ENCODE measurements at regions not wholly inside any gene's neighbourhood (a gene's known extent, or its start where the extent isn't known, plus 50 kb on each side); places are given as distances from the start of the nearest gene placed in this dataset.

DNA sequence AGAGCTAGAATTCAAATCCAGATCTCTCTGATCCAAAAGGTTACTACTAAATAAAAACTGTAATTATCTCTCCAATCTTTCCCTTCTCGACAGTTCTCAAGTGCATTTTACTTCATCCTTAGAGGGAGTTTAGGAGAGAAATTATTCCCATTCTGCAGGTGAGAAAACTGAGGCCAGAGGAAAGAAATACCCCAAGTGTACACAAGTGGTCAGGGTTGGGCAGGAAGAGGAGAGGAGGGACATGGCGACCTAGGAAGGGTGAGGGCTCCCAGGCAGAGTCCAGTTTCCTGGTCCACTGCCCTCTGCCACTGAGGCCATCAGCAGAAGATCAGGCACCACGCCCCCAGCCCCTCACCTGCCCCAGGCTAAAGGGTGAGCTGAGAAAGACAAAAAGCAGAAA is 127.1 kb upstream of the RUNX3 start:
- no peaks in the 10 kb centered on the region for H3K4me1 Mint-ChIP-seq (ENCODE audit: unreplicated experiment)
- TF ChIP-seq, protein P1, sequence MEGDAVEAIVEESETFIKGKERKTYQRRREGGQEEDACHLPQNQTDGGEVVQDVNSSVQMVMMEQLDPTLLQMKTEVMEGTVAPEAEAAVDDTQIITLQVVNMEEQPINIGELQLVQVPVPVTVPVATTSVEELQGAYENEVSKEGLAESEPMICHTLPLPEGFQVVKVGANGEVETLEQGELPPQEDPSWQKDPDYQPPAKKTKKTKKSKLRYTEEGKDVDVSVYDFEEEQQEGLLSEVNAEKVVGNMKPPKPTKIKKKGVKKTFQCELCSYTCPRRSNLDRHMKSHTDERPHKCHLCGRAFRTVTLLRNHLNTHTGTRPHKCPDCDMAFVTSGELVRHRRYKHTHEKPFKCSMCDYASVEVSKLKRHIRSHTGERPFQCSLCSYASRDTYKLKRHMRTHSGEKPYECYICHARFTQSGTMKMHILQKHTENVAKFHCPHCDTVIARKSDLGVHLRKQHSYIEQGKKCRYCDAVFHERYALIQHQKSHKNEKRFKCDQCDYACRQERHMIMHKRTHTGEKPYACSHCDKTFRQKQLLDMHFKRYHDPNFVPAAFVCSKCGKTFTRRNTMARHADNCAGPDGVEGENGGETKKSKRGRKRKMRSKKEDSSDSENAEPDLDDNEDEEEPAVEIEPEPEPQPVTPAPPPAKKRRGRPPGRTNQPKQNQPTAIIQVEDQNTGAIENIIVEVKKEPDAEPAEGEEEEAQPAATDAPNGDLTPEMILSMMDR (IDR thresholded peaks at IDR 0.05): no peak
- no peaks in the 10 kb centered on the region for H3K36me3 Mint-ChIP-seq (ENCODE audit: unreplicated experiment)
- H3K27ac Mint-ChIP-seq (ENCODE audit: unreplicated experiment): no peak overlapping the region
- no peak for DNase-seq (ENCODE audit: extremely low spot score, unreplicated experiment)
- no peaks in the 10 kb centered on the region for H3K9me3 Mint-ChIP-seq (ENCODE audit: unreplicated experiment)
- H3K4me3 Mint-ChIP-seq (ENCODE audit: unreplicated experiment): no peak overlapping the region
- H3K27me3 Mint-ChIP-seq (ENCODE audit: unreplicated experiment): peaks cover 50% of the 10 kb centered on the region

DNA sequence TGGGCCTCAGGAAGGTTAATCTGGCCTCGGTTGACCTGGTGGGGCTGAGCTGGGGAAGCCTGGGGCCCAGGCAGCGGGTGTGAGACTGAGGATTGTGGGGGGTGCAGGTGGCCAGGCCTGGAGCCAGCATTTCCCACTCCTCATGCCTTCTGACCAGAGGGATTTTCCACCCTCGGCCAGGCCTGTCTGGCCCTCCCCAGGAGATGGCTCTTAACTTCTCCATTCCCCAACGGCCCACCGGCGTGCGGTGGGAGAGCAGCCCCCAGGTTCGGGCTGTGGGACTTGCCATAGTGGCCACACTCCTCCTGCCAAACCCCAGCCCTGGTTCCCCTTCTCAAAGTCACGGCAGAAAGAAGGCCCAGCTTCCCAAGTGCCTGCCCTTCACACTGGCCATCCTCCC is 126.5 kb upstream of the RUNX3 start:
- TF ChIP-seq, protein P1 (IDR thresholded peaks at IDR 0.05): no peak
- DNase-seq (ENCODE audit: extremely low spot score, unreplicated experiment): no peak
- Mint-ChIP-seq H3K9me3 (ENCODE audit: unreplicated experiment) (no peaks in the 10 kb centered on the region), H3K27me3 (ENCODE audit: unreplicated experiment) (peaks cover 52% of the 10 kb centered on the region), H3K27ac (ENCODE audit: unreplicated experiment) (no peak overlapping the region), H3K4me1 (ENCODE audit: unreplicated experiment) (no peaks in the 10 kb centered on the region), H3K36me3 (ENCODE audit: unreplicated experiment) (no peaks in the 10 kb centered on the region), H3K4me3 (ENCODE audit: unreplicated experiment) (no peak overlapping the region)

DNA sequence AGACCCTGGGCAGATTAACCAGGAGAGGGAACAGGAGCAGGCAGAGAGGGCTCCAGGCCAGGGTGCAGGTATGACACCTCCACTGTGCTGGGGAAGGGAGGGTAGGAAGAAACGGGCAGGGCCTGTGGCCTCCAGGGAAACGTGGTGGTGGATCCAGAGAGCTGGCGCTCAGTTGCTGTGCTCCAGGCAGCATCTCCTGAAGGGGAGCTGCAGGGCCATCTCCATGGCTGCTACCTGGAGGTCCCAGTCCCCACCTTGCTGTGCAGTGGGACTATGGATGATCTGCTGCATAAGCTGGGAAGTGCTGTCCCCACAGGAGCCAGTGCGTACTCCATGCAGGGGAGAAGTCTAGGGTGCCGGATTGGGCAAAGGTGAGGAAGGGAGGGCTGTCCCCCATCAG is 125.9 kb upstream of the RUNX3 start:
- Mint-ChIP-seq H3K27me3 (ENCODE audit: unreplicated experiment) (peaks cover 54% of the 10 kb centered on the region), H3K4me1 (ENCODE audit: unreplicated experiment) (no peaks in the 10 kb centered on the region), H3K9me3 (ENCODE audit: unreplicated experiment) (no peaks in the 10 kb centered on the region), H3K4me3 (ENCODE audit: unreplicated experiment) (no peak overlapping the region), H3K36me3 (ENCODE audit: unreplicated experiment) (no peaks in the 10 kb centered on the region), H3K27ac (ENCODE audit: unreplicated experiment) (no peak overlapping the region)
- TF ChIP-seq, protein P1 (IDR thresholded peaks at IDR 0.05): no peak
- DNase-seq (ENCODE audit: extremely low spot score, unreplicated experiment): no peak

DNA sequence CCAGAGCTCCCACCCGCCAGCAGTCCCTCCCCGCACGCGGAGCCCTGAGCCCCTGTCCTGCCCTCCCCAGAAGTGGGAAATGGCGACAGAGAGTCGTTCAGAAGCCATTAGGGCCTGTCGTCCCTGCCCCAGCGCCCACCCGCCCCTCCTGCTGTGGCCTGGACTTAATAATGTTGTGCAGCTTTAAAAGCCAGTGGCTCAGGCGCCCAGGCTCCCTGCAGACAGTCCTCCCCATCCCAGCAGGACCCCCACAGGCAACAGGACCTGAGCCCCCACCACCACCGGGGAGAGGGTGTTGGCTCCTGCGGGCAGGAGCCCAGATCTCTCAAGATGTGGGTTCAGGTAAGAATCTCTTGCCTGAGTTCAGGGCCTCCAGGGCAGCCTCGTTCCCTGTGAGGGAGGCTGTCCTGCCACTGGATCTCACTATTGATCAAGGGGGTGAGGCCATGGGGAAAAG is 125.3 kb upstream of the RUNX3 start:
- no peak overlapping the region for H3K27ac Mint-ChIP-seq (ENCODE audit: unreplicated experiment)
- H3K27me3 Mint-ChIP-seq (ENCODE audit: unreplicated experiment): peaks cover 60% of the 10 kb centered on the region

DNA sequence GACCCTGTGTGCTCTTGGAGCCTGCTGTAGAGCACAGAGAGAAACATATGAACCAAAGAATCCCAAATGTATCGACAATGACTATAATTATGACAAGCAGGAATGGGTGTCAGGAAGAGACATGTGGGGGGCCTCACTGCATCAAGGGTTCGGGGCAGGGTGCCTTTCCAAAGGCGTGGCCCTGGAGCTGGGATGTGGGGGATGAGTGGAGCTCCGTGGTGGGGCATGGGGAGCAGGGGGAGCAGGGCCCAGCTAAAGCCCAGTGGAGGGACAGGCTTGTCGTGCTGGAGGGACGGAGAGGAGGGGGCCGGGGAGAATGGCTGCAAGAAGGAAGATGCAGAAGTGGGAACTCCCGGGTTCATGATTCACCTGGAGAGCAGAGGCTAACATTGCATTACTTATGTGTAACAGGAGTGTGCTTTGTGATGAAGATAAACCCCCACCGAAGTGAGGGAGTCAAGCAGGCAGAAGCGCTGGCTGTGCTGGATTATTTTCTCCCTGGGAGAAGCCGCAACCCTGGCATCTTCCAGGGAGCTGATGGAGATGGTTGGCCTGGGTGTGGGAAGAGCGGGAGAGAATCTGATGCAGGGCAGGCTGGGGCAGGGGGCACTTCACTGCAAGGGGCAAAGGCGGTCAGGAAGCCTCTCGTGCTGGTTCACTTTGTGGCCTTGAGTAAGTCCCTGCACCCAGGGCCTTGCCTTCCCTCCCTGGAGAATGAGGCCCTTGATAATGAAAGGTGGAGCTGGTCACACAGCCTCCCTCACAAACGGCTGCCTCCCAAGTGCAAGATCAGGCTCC is 124.6 kb upstream of the RUNX3 start:
- no peak overlapping the region for H3K27ac Mint-ChIP-seq (ENCODE audit: unreplicated experiment)
- TF ChIP-seq, protein P1 (IDR thresholded peaks at IDR 0.05): no peak
- H3K4me3 Mint-ChIP-seq (ENCODE audit: unreplicated experiment): no peak overlapping the region
- no peak for DNase-seq (ENCODE audit: extremely low spot score, unreplicated experiment)
- H3K36me3 Mint-ChIP-seq (ENCODE audit: unreplicated experiment): no peaks in the 10 kb centered on the region
- no peaks in the 10 kb centered on the region for H3K9me3 Mint-ChIP-seq (ENCODE audit: unreplicated experiment)
- H3K4me1 Mint-ChIP-seq (ENCODE audit: unreplicated experiment): no peaks in the 10 kb centered on the region
- peaks cover 58% of the 10 kb centered on the region for H3K27me3 Mint-ChIP-seq (ENCODE audit: unreplicated experiment)

More for the DNA sequence above, 125.3 kb upstream of the RUNX3 start:
- no peak for DNase-seq (ENCODE audit: extremely low spot score, unreplicated experiment)
- no peak overlapping the region for H3K4me3 Mint-ChIP-seq (ENCODE audit: unreplicated experiment)
- no peaks in the 10 kb centered on the region for H3K36me3 Mint-ChIP-seq (ENCODE audit: unreplicated experiment)
- H3K9me3 Mint-ChIP-seq (ENCODE audit: unreplicated experiment): no peaks in the 10 kb centered on the region
- H3K4me1 Mint-ChIP-seq (ENCODE audit: unreplicated experiment): no peaks in the 10 kb centered on the region
- TF ChIP-seq, protein P1 (IDR thresholded peaks at IDR 0.05): no peak

Measured in osteocyte (in vitro differentiated cells).